H9 (cell line): ENCODE measurements at regions not wholly inside any gene's neighbourhood (a gene's known extent, or its start where the extent isn't known, plus 50 kb on each side); places are given as distances from the start of the nearest gene placed in this dataset.

Experiments used
- DNase-seq: peaks from one replicate; pipeline ENCODE4 v3.0.0-alpha.2; 2017
- H2AFZ ChIP-seq: one replicate; pipeline ENCODE4 v1.6.1; 2013; ENCODE audit warnings: mild to moderate bottlenecking, low read length, control low read depth, moderate library complexity
- H2AK5ac ChIP-seq: 2 replicates; pipeline ENCODE4 v1.6.1; 2013; ENCODE audit warnings: low read length, control low read depth, mixed read lengths; ENCODE audit not compliant: insufficient read length
- H2BK120ac ChIP-seq: one replicate; pipeline ENCODE4 v1.6.1; 2013; ENCODE audit warnings: low read depth, mild to moderate bottlenecking, low read length, control low read depth, inconsistent platforms; ENCODE audit not compliant: poor library complexity, severe bottlenecking
- H2BK12ac ChIP-seq: 2 replicates; pipeline ENCODE4 v1.6.1; 2013; ENCODE audit warnings: low read length, control low read depth, mixed read lengths, low read depth; ENCODE audit not compliant: insufficient read length
- H2BK15ac ChIP-seq: 2 replicates; pipeline ENCODE4 v1.6.1; 2013; ENCODE audit warnings: low read depth, low read length, control low read depth
- H2BK20ac ChIP-seq: one replicate; pipeline ENCODE4 v1.6.1; 2013; ENCODE audit warnings: low read depth, mild to moderate bottlenecking, low read length, control low read depth, inconsistent platforms; ENCODE audit not compliant: poor library complexity, severe bottlenecking
- H2BK5ac ChIP-seq: 2 replicates; pipeline ENCODE4 v1.6.1; 2013; ENCODE audit warnings: low read length, control low read depth, mixed read lengths; ENCODE audit not compliant: insufficient read length
- H3K14ac ChIP-seq: 2 replicates; pipeline ENCODE4 v1.6.1; 2013; ENCODE audit warnings: low read length, control low read depth; ENCODE audit not compliant: insufficient read depth
- H3K18ac ChIP-seq: 2 replicates; pipeline ENCODE4 v1.6.1; 2013; ENCODE audit warnings: low read depth, mild to moderate bottlenecking, mixed read lengths, low read length, control low read depth; ENCODE audit not compliant: insufficient read length
- H3K23ac ChIP-seq: 2 replicates; pipeline ENCODE4 v1.6.1; 2013; ENCODE audit warnings: low read length, control low read depth, mixed read lengths, low read depth; ENCODE audit not compliant: insufficient read length
- H3K23me2 ChIP-seq: 2 replicates; pipeline ENCODE4 v1.6.1; 2013; ENCODE audit warnings: low read depth, mild to moderate bottlenecking, mixed read lengths, low read length, control low read depth; ENCODE audit not compliant: insufficient read length, poor library complexity, severe bottlenecking
- H3K27ac ChIP-seq: 2 replicates; pipeline ENCODE4 v1.5.1; 2013; ENCODE audit warnings: low read length, control low read depth, mixed read lengths, low read depth; ENCODE audit not compliant: insufficient read length
- H3K27me3 ChIP-seq: 2 replicates; pipeline ENCODE4 v1.6.1; 2013; ENCODE audit warnings: low read length, control low read depth, inconsistent platforms; ENCODE audit not compliant: insufficient read depth
- H3K4ac ChIP-seq: 2 replicates; pipeline ENCODE4 v1.6.1; 2013; ENCODE audit warnings: low read depth, mild to moderate bottlenecking, control low read depth, inconsistent platforms, low read length, moderate library complexity
- H3K4me1 ChIP-seq: 2 replicates; pipeline ENCODE4 v1.6.1; 2013; ENCODE audit warnings: low read length, control low read depth, inconsistent platforms; ENCODE audit not compliant: insufficient read depth
- H3K4me2 ChIP-seq: 2 replicates; pipeline ENCODE4 v1.6.1; 2013; ENCODE audit warnings: low read length, control low read depth, mixed read lengths; ENCODE audit not compliant: insufficient read length, insufficient read depth
- H3K56ac ChIP-seq: 2 replicates; pipeline ENCODE4 v1.6.1; 2013; ENCODE audit warnings: low read depth, mild to moderate bottlenecking, mixed read lengths, low read length, control low read depth; ENCODE audit not compliant: insufficient read length
- H3K79me1 ChIP-seq: 2 replicates; pipeline ENCODE4 v1.6.1; 2013; ENCODE audit warnings: low read depth, mild to moderate bottlenecking, moderate library complexity, low read length, control low read depth, inconsistent platforms; ENCODE audit not compliant: insufficient read depth, poor library complexity, severe bottlenecking
- H3K79me2 ChIP-seq: 2 replicates; pipeline ENCODE4 v1.6.1; 2013; ENCODE audit warnings: low read length, control low read depth, inconsistent platforms; ENCODE audit not compliant: insufficient read depth
- H3K9ac ChIP-seq: 2 replicates; pipeline ENCODE4 v1.6.1; 2013; ENCODE audit warnings: low read length, control low read depth, mixed read lengths; ENCODE audit not compliant: insufficient read length; ENCODE audit errors: extremely low read depth
- H3K9me3 ChIP-seq: one replicate; pipeline ENCODE4 v1.6.1; 2013; ENCODE audit warnings: low read depth, low read length, inconsistent platforms; ENCODE audit not compliant: control insufficient read depth
- H3T11ph ChIP-seq: one replicate; pipeline ENCODE4 v1.6.1; 2013; ENCODE audit warnings: mild to moderate bottlenecking, low read length, control low read depth, inconsistent platforms
- H4K20me1 ChIP-seq: one replicate; pipeline ENCODE4 v1.6.1; 2013; ENCODE audit not compliant: control insufficient read depth, insufficient read length, insufficient read depth
- H4K5ac ChIP-seq: 2 replicates; pipeline ENCODE4 v1.6.1; 2013; ENCODE audit warnings: low read depth, mild to moderate bottlenecking, mixed read lengths, low read length, control low read depth; ENCODE audit not compliant: insufficient read length
- H4K8ac ChIP-seq: replicated peaks from 2 replicates; pipeline ENCODE4 v1.6.1; 2013; ENCODE audit warnings: low read length, control low read depth, mixed read lengths, low read depth; ENCODE audit not compliant: insufficient read length
- H4K91ac ChIP-seq: 2 replicates; pipeline ENCODE4 v1.6.1; 2013; ENCODE audit warnings: low read depth, mild to moderate bottlenecking, moderate library complexity, mixed read lengths, low read length, control low read depth; ENCODE audit not compliant: insufficient read length
- H3K27ac Mint-ChIP-seq, 3 experiments: 2 replicates in 2 of 3; 3 replicates in 1 of 3; pipeline ENCODE4 v1.8.0; 2020 to 2021; ENCODE audit warnings: mixed read lengths in 3 of 3, mild to moderate bottlenecking in 1 of 3, moderate library complexity in 1 of 3
- H3K27me3 Mint-ChIP-seq: 2 replicates; pipeline ENCODE4 v1.8.0; 2021; ENCODE audit warnings: low read depth, mild to moderate bottlenecking, moderate library complexity, mixed read lengths
- H3K36me3 Mint-ChIP-seq, 3 experiments: 2 replicates in 2 of 3; 3 replicates in 1 of 3; pipeline ENCODE4 v1.8.0; 2020 to 2021; ENCODE audit warnings: low read depth in 3 of 3, mixed read lengths in 3 of 3; ENCODE audit not compliant: insufficient read depth in 1 of 3
- H3K4me1 Mint-ChIP-seq, 2 experiments: 2 replicates each; pipeline ENCODE4 v1.8.0; 2020; ENCODE audit warnings: mixed read lengths in 2 of 2
- H3K4me3 Mint-ChIP-seq, 2 experiments: 2 replicates in 1 of 2; 3 replicates in 1 of 2; pipeline ENCODE4 v1.8.0; 2020 to 2021; ENCODE audit warnings: mild to moderate bottlenecking in 2 of 2, mixed read lengths in 2 of 2, moderate library complexity in 1 of 2
- H3K9me3 Mint-ChIP-seq, 2 experiments: 2 replicates in 1 of 2; 3 replicates in 1 of 2; pipeline ENCODE4 v1.8.0; 2020; ENCODE audit warnings: mild to moderate bottlenecking in 2 of 2, mixed read lengths in 2 of 2, moderate library complexity in 1 of 2
- CTCF ChIP-seq: fragments of 200-600 bp; sonication (generic); conservative IDR thresholded peaks from 3 replicates; pipeline ENCODE4 v1.8.0; 2021; ENCODE audit warnings: antibody characterized with exemption, mild to moderate bottlenecking
- WGBS: extraction: QIAGEN DNeasy Blood & Tissue Kit; methylation state at CpG from one replicate; pipeline ENCODE4 v1.1.7; 2013; ENCODE audit warnings: missing lambda C conversion rate, low lambda C conversion rate, mixed read lengths; ENCODE audit not compliant: insufficient read length; ENCODE audit errors: extremely low coverage; 5-methylcytosine and 5-hydroxymethylcytosine counted together

DNA sequence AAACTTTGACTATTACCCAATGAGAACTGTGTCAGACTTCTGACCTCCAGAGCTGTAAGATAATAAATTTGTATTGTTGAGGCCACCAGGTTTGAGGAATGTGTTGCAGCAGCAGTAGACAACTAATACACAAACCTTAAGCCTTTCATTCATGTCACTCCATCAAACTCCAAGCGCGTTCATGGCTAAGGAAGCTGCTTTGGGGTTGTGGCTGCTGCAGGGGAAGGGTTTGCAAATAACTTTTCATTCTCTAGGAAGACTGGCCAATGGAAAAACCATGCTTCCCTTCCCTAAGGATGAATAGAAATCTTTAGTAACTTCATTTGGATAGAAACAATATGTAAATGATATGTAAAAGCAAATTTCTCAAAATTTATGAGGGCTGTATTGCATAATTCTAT is 170.4 kb downstream of the RHOU start:
- Histone ChIP-seq H3K4me1 (no peaks in the 10 kb centered on the region), H2BK20ac (no peak overlapping the region), H3K23me2 (no peaks in the 10 kb centered on the region), H3K23ac (no peak overlapping the region), H4K5ac (no peak overlapping the region), H3K4ac (no peak overlapping the region), H2BK12ac (no peak overlapping the region), H2BK15ac (no peak overlapping the region), H4K91ac (no peak overlapping the region), H2AK5ac (no peak overlapping the region), H3K56ac (no peak overlapping the region), H3K4me2 (no peak overlapping the region), H3K9me3 (no peaks in the 10 kb centered on the region), H2AFZ (no peak overlapping the region), H3K27ac (no peak overlapping the region), H3K18ac (no peak overlapping the region), H4K20me1 (no peaks in the 10 kb centered on the region), H4K8ac (no peak overlapping the region), H3K27me3 (no peaks in the 10 kb centered on the region), H3K14ac (no peak overlapping the region), H2BK120ac (no peak overlapping the region), H2BK5ac (no peak overlapping the region), H3T11ph (no peak overlapping the region), H3K79me1 (no peaks in the 10 kb centered on the region), H3K79me2 (no peaks in the 10 kb centered on the region), H3K9ac (no peak overlapping the region)
- TF ChIP-seq CTCF = no peak
- no peak for DNase-seq
- no peaks in the 10 kb centered on the region for H3K9me3 Mint-ChIP-seq
- no peak overlapping the region for H3K27ac Mint-ChIP-seq
- no peaks in the 10 kb centered on the region for H3K36me3 Mint-ChIP-seq
- H3K4me1 Mint-ChIP-seq = peaks cover 7 to 11% of the 10 kb centered on the region in 2 experiments
- no peak overlapping the region for H3K4me3 Mint-ChIP-seq
- H3K27me3 Mint-ChIP-seq = no peaks in the 10 kb centered on the region; the same call in 1 of the 2 replicates
- WGBS = no CpG with 5 or more reads among the region's 2 CpGs
